AG10803 (cell line): ENCODE measurements at regions not wholly inside any gene's neighbourhood (a gene's known extent, or its start where the extent isn't known, plus 50 kb on each side); places are given as distances from the start of the nearest gene placed in this dataset.

Source experiments
- DNase-seq: peaks from one replicate; pipeline ENCODE4 v3.0.0; 2010; ENCODE audit warnings: low read depth
- H3K4me3 ChIP-seq: 2 replicates; pipeline ENCODE4 v1.5.1; 2011; ENCODE audit warnings: mild to moderate bottlenecking, low read length, control low read depth
- CTCF ChIP-seq: conservative IDR thresholded peaks from 2 replicates; pipeline ENCODE4 v1.5.1; 2011; ENCODE audit warnings: mild to moderate bottlenecking, low read length, control low read depth, inconsistent platforms

- TF ChIP-seq CTCF, result no peak
- DNase-seq, result no peak
- no peak overlapping the region for H3K4me3 ChIP-seq
Observed at GRCh38 chr1:228980232-228980937, 245.1 kb downstream of the RHOU start.

GRCh38 chr1:228982637-228983036 lies 247.4 kb downstream of the RHOU start:
- H3K4me3 ChIP-seq, result no peak overlapping the region
- TF ChIP-seq CTCF, result no peak
- peak; percentile 15 for DNase-seq

- no peak for TF ChIP-seq CTCF
- H3K4me3 ChIP-seq, result no peak overlapping the region
- DNase-seq, result no peak
Observed at GRCh38 chr1:228983231-228983660, 248.0 kb downstream of the RHOU start.

GRCh38 chr1:228983661-228984060 lies 248.4 kb downstream of the RHOU start:
- no peak overlapping the region for H3K4me3 ChIP-seq
- TF ChIP-seq CTCF, result no peak
- no peak for DNase-seq

GRCh38 chr1:228984107-228984506 lies 248.8 kb downstream of the RHOU start:
- no peak for TF ChIP-seq CTCF
- no peak overlapping the region for H3K4me3 ChIP-seq
- no peak for DNase-seq

GRCh38 chr1:228984646-228985631 lies 249.7 kb downstream of the RHOU start:
- DNase-seq, result no peak
- no peak overlapping the region for H3K4me3 ChIP-seq
- no peak for TF ChIP-seq CTCF

GRCh38 chr1:228985661-228986060 lies 250.4 kb downstream of the RHOU start:
- no peak overlapping the region for H3K4me3 ChIP-seq
- DNase-seq, result no peak
- no peak for TF ChIP-seq CTCF
